ENCODE measurements at regions not wholly inside any gene's neighbourhood (a gene's known extent, or its start where the extent isn't known, plus 50 kb on each side); places are given as distances from the start of the nearest gene placed in this dataset.
"Not testable (repeated sequence)": the region's sequence is repeated elsewhere in the genome, so short reads cannot be mapped to it uniquely, and the experiment has no call there.

- Histone ChIP-seq H3K36me3 (ENCODE audit: control insufficient read depth in 1 of 2, insufficient read depth in 2 of 2, low read length in 2 of 2) (no peaks in the 10 kb centered on the region), H3K9ac (ENCODE audit: low read depth in 1 of 2, low read length in 2 of 2) (no peak overlapping the region), H3K27me3 (ENCODE audit: control insufficient read depth in 1 of 2, insufficient read depth in 2 of 2, low read length in 2 of 2) (no peaks in the 10 kb centered on the region)
Measured at GRCh38 chr3:176850498-176850897, 346.8 kb downstream of the TBL1XR1 start.

GRCh38 chr3:176848431-176849214 is 348.7 kb downstream of the TBL1XR1 start:
- Histone ChIP-seq H3K4me3 (ENCODE audit: low read depth in 1 of 2, low read length in 2 of 2) (no peak overlapping the region), H3K4me1 (ENCODE audit: control insufficient read depth in 1 of 2, insufficient read depth in 2 of 2, low read length in 2 of 2) (no peaks in the 10 kb centered on the region), H3K9ac (ENCODE audit: low read depth in 1 of 2, low read length in 2 of 2) (no peak overlapping the region), H3K27ac (ENCODE audit: low read depth, low read length) (no peak overlapping the region), H3K27me3 (ENCODE audit: control insufficient read depth in 1 of 2, insufficient read depth in 2 of 2, low read length in 2 of 2) (no peaks in the 10 kb centered on the region), H3K9me3 (ENCODE audit: control insufficient read depth in 1 of 2, low read length in 2 of 2) (no peaks in the 10 kb centered on the region), H3K36me3 (ENCODE audit: control insufficient read depth in 1 of 2, insufficient read depth in 2 of 2, low read length in 2 of 2) (no peaks in the 10 kb centered on the region)

More at GRCh38 chr3:176850498-176850897, 346.8 kb downstream of the TBL1XR1 start:
- Histone ChIP-seq H3K9me3 (ENCODE audit: control insufficient read depth in 1 of 2, low read length in 2 of 2) (no peaks in the 10 kb centered on the region), H3K27ac (ENCODE audit: low read depth, low read length) (no peak overlapping the region), H3K4me1 (ENCODE audit: control insufficient read depth in 1 of 2, insufficient read depth in 2 of 2, low read length in 2 of 2) (no peaks in the 10 kb centered on the region), H3K4me3 (ENCODE audit: low read depth in 1 of 2, low read length in 2 of 2) (no peak overlapping the region)

GRCh38 chr3:176842914-176843313 is 354.4 kb downstream of the TBL1XR1 start:
- no peaks in the 10 kb centered on the region for H3K9me3 ChIP-seq (ENCODE audit: control insufficient read depth in 1 of 2, low read length in 2 of 2)
- no peak overlapping the region for H3K27ac ChIP-seq (ENCODE audit: low read depth, low read length)
- H3K4me1 ChIP-seq (ENCODE audit: control insufficient read depth in 1 of 2, insufficient read depth in 2 of 2, low read length in 2 of 2): no peaks in the 10 kb centered on the region
- H3K9ac ChIP-seq (ENCODE audit: low read depth in 1 of 2, low read length in 2 of 2): no peak overlapping the region
- H3K36me3 ChIP-seq (ENCODE audit: control insufficient read depth in 1 of 2, insufficient read depth in 2 of 2, low read length in 2 of 2): no peaks in the 10 kb centered on the region
- H3K27me3 ChIP-seq (ENCODE audit: control insufficient read depth in 1 of 2, insufficient read depth in 2 of 2, low read length in 2 of 2): no peaks in the 10 kb centered on the region
- H3K4me3 ChIP-seq (ENCODE audit: low read depth in 1 of 2, low read length in 2 of 2): no peak overlapping the region

- H3K27ac ChIP-seq (ENCODE audit: low read depth, low read length): no peak overlapping the region
- no peaks in the 10 kb centered on the region for H3K4me1 ChIP-seq (ENCODE audit: control insufficient read depth in 1 of 2, insufficient read depth in 2 of 2, low read length in 2 of 2)
- no peaks in the 10 kb centered on the region for H3K9me3 ChIP-seq (ENCODE audit: control insufficient read depth in 1 of 2, low read length in 2 of 2)
- no peaks in the 10 kb centered on the region for H3K27me3 ChIP-seq (ENCODE audit: control insufficient read depth in 1 of 2, insufficient read depth in 2 of 2, low read length in 2 of 2)
- H3K9ac ChIP-seq (ENCODE audit: low read depth in 1 of 2, low read length in 2 of 2): no peak overlapping the region
- H3K36me3 ChIP-seq (ENCODE audit: control insufficient read depth in 1 of 2, insufficient read depth in 2 of 2, low read length in 2 of 2): no peaks in the 10 kb centered on the region
- H3K4me3 ChIP-seq (ENCODE audit: low read depth in 1 of 2, low read length in 2 of 2): no peak overlapping the region
Measured at GRCh38 chr3:176840641-176841286, 356.5 kb downstream of the TBL1XR1 start.

- H3K4me3 ChIP-seq (ENCODE audit: low read depth in 1 of 2, low read length in 2 of 2): no peak overlapping the region
- no peaks in the 10 kb centered on the region for H3K9me3 ChIP-seq (ENCODE audit: control insufficient read depth in 1 of 2, low read length in 2 of 2)
- no peak overlapping the region for H3K27ac ChIP-seq (ENCODE audit: low read depth, low read length)
Measured at GRCh38 chr3:176839901-176840300, 357.4 kb downstream of the TBL1XR1 start.

GRCh38 chr3:176839466-176839865 is 357.8 kb downstream of the TBL1XR1 start:
- H3K9me3 ChIP-seq (ENCODE audit: control insufficient read depth in 1 of 2, low read length in 2 of 2): no peaks in the 10 kb centered on the region
- H3K27me3 ChIP-seq (ENCODE audit: control insufficient read depth in 1 of 2, insufficient read depth in 2 of 2, low read length in 2 of 2): no peaks in the 10 kb centered on the region
- no peaks in the 10 kb centered on the region for H3K36me3 ChIP-seq (ENCODE audit: control insufficient read depth in 1 of 2, insufficient read depth in 2 of 2, low read length in 2 of 2)
- no peaks in the 10 kb centered on the region for H3K4me1 ChIP-seq (ENCODE audit: control insufficient read depth in 1 of 2, insufficient read depth in 2 of 2, low read length in 2 of 2)
- no peak overlapping the region for H3K4me3 ChIP-seq (ENCODE audit: low read depth in 1 of 2, low read length in 2 of 2)
- H3K9ac ChIP-seq (ENCODE audit: low read depth in 1 of 2, low read length in 2 of 2): no peak overlapping the region
- H3K27ac ChIP-seq (ENCODE audit: low read depth, low read length): no peak overlapping the region

More at GRCh38 chr3:176839901-176840300, 357.4 kb downstream of the TBL1XR1 start:
- Histone ChIP-seq H3K9ac (ENCODE audit: low read depth in 1 of 2, low read length in 2 of 2) (no peak overlapping the region), H3K36me3 (ENCODE audit: control insufficient read depth in 1 of 2, insufficient read depth in 2 of 2, low read length in 2 of 2) (no peaks in the 10 kb centered on the region), H3K4me1 (ENCODE audit: control insufficient read depth in 1 of 2, insufficient read depth in 2 of 2, low read length in 2 of 2) (no peaks in the 10 kb centered on the region), H3K27me3 (ENCODE audit: control insufficient read depth in 1 of 2, insufficient read depth in 2 of 2, low read length in 2 of 2) (no peaks in the 10 kb centered on the region)

GRCh38 chr3:176827244-176827643 is 370.0 kb downstream of the TBL1XR1 start:
- not testable (repeated sequence) for H3K27ac ChIP-seq (ENCODE audit: low read depth, low read length); H3K9me3 ChIP-seq (ENCODE audit: control insufficient read depth in 1 of 2, low read length in 2 of 2); H3K9ac ChIP-seq (ENCODE audit: low read depth in 1 of 2, low read length in 2 of 2); H3K4me1 ChIP-seq (ENCODE audit: control insufficient read depth in 1 of 2, insufficient read depth in 2 of 2, low read length in 2 of 2); H3K36me3 ChIP-seq (ENCODE audit: control insufficient read depth in 1 of 2, insufficient read depth in 2 of 2, low read length in 2 of 2); H3K27me3 ChIP-seq (ENCODE audit: control insufficient read depth in 1 of 2, insufficient read depth in 2 of 2, low read length in 2 of 2); H3K4me3 ChIP-seq (ENCODE audit: low read depth in 1 of 2, low read length in 2 of 2)

GRCh38 chr3:176824811-176825210 is 372.5 kb downstream of the TBL1XR1 start:
- Histone ChIP-seq H3K4me3 (ENCODE audit: low read depth in 1 of 2, low read length in 2 of 2) (no peak overlapping the region), H3K9me3 (ENCODE audit: control insufficient read depth in 1 of 2, low read length in 2 of 2) (no peaks in the 10 kb centered on the region), H3K9ac (ENCODE audit: low read depth in 1 of 2, low read length in 2 of 2) (no peak overlapping the region), H3K4me1 (ENCODE audit: control insufficient read depth in 1 of 2, insufficient read depth in 2 of 2, low read length in 2 of 2) (no peaks in the 10 kb centered on the region), H3K27me3 (ENCODE audit: control insufficient read depth in 1 of 2, insufficient read depth in 2 of 2, low read length in 2 of 2) (no peaks in the 10 kb centered on the region), H3K36me3 (ENCODE audit: control insufficient read depth in 1 of 2, insufficient read depth in 2 of 2, low read length in 2 of 2) (no peaks in the 10 kb centered on the region), H3K27ac (ENCODE audit: low read depth, low read length) (no peak overlapping the region)

GRCh38 chr3:176820764-176821163 is 376.5 kb downstream of the TBL1XR1 start:
- no peak overlapping the region for H3K27ac ChIP-seq (ENCODE audit: low read depth, low read length)
- no peaks in the 10 kb centered on the region for H3K4me1 ChIP-seq (ENCODE audit: control insufficient read depth in 1 of 2, insufficient read depth in 2 of 2, low read length in 2 of 2)
- H3K9ac ChIP-seq (ENCODE audit: low read depth in 1 of 2, low read length in 2 of 2): no peak overlapping the region
- no peaks in the 10 kb centered on the region for H3K27me3 ChIP-seq (ENCODE audit: control insufficient read depth in 1 of 2, insufficient read depth in 2 of 2, low read length in 2 of 2)
- no peaks in the 10 kb centered on the region for H3K9me3 ChIP-seq (ENCODE audit: control insufficient read depth in 1 of 2, low read length in 2 of 2)
- no peak overlapping the region for H3K4me3 ChIP-seq (ENCODE audit: low read depth in 1 of 2, low read length in 2 of 2)
- no peaks in the 10 kb centered on the region for H3K36me3 ChIP-seq (ENCODE audit: control insufficient read depth in 1 of 2, insufficient read depth in 2 of 2, low read length in 2 of 2)

- Histone ChIP-seq H3K9me3 (ENCODE audit: control insufficient read depth in 1 of 2, low read length in 2 of 2) (no peaks in the 10 kb centered on the region), H3K4me3 (ENCODE audit: low read depth in 1 of 2, low read length in 2 of 2) (no peak overlapping the region), H3K36me3 (ENCODE audit: control insufficient read depth in 1 of 2, insufficient read depth in 2 of 2, low read length in 2 of 2) (no peaks in the 10 kb centered on the region), H3K27ac (ENCODE audit: low read depth, low read length) (no peak overlapping the region), H3K4me1 (ENCODE audit: control insufficient read depth in 1 of 2, insufficient read depth in 2 of 2, low read length in 2 of 2) (no peaks in the 10 kb centered on the region), H3K9ac (ENCODE audit: low read depth in 1 of 2, low read length in 2 of 2) (no peak overlapping the region), H3K27me3 (ENCODE audit: control insufficient read depth in 1 of 2, insufficient read depth in 2 of 2, low read length in 2 of 2) (no peaks in the 10 kb centered on the region)
Measured at GRCh38 chr3:176816937-176817336, 380.3 kb downstream of the TBL1XR1 start.

All from duodenal mucosa (tissue), 2 donors.